ENCODE measurements at regions not wholly inside any gene's neighbourhood (a gene's known extent, or its start where the extent isn't known, plus 50 kb on each side); places are given as distances from the start of the nearest gene placed in this dataset.

GRCh38 chr12:91603060-91603459, 420.4 kb upstream of the DCN start:
- Histone ChIP-seq H3K36me3 (ENCODE audit: control insufficient read depth, insufficient read depth, low read length) (no peaks in the 10 kb centered on the region), H3K27me3 (ENCODE audit: control insufficient read depth, insufficient read depth, low read length) (no peaks in the 10 kb centered on the region), H3K9me3 (ENCODE audit: control insufficient read depth, insufficient read depth, low read depth, low read length) (no peaks in the 10 kb centered on the region), H3K4me3 (ENCODE audit: low read depth in 2 of 2, low read length in 2 of 2) (no peak overlapping the region), H3K4me1 (ENCODE audit: control insufficient read depth, insufficient read depth, low read length) (no peaks in the 10 kb centered on the region), H3K27ac (ENCODE audit: low read length) (no peak overlapping the region)
- POLR2A ChIA-PET: no interaction called here
- ATAC-seq (no peak), DNase-seq (ENCODE audit: low read depth, low spot score) (no peak)
- BruUV-seq (replicated peaks): no TSS peak
- in situ Hi-C loops (cut with HindIII; ENCODE audit: low pct_unique_long_range_greater_than_20kb, low sequenced_read_pairs) (no loop called here), intact Hi-C loops (cut with micrococcal nuclease; ENCODE audit: unreplicated experiment) (no loop called here)
- TF ChIP-seq TCF7L2 (IDR thresholded peaks at IDR 0.05; ENCODE audit: low read depth, low read length) (no peak), SIN3A (IDR thresholded peaks at IDR 0.05; ENCODE audit: borderline replicate concordance, insufficient read depth, low read depth, low read length) (no peak), REST (IDR thresholded peaks at IDR 0.05; ENCODE audit: insufficient read depth in 1 of 2, low read depth in 2 of 2, low read length in 1 of 2) (no peak), POLR2AphosphoS5 (IDR thresholded peaks at IDR 0.05; ENCODE audit: low read depth, low read length) (no peak)
- TF ChIP-seq, protein P1, sequence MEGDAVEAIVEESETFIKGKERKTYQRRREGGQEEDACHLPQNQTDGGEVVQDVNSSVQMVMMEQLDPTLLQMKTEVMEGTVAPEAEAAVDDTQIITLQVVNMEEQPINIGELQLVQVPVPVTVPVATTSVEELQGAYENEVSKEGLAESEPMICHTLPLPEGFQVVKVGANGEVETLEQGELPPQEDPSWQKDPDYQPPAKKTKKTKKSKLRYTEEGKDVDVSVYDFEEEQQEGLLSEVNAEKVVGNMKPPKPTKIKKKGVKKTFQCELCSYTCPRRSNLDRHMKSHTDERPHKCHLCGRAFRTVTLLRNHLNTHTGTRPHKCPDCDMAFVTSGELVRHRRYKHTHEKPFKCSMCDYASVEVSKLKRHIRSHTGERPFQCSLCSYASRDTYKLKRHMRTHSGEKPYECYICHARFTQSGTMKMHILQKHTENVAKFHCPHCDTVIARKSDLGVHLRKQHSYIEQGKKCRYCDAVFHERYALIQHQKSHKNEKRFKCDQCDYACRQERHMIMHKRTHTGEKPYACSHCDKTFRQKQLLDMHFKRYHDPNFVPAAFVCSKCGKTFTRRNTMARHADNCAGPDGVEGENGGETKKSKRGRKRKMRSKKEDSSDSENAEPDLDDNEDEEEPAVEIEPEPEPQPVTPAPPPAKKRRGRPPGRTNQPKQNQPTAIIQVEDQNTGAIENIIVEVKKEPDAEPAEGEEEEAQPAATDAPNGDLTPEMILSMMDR (IDR thresholded peaks at IDR 0.05): no peak
- CTCF ChIA-PET: interaction anchor here (0.6 kb wide), 1 partner anchor 541 kb away, joined by 4 read pairs; no protein-coding TSS in a partner anchor

- H3K9me3 ChIP-seq (ENCODE audit: control insufficient read depth, insufficient read depth, low read depth, low read length): no peaks in the 10 kb centered on the region
- no peak overlapping the region for H3K27ac ChIP-seq (ENCODE audit: low read length)
- intact Hi-C loops (cut with micrococcal nuclease; ENCODE audit: unreplicated experiment): no loop called here
- DNase-seq (ENCODE audit: low read depth, low spot score) (no peak), ATAC-seq (no peak)
- H3K4me3 ChIP-seq (ENCODE audit: low read depth in 2 of 2, low read length in 2 of 2): no peak overlapping the region
- ChIA-PET POLR2A (no interaction called here), CTCF (no interaction called here)
- in situ Hi-C loops (cut with HindIII; ENCODE audit: low pct_unique_long_range_greater_than_20kb, low sequenced_read_pairs): no loop called here
- H3K36me3 ChIP-seq (ENCODE audit: control insufficient read depth, insufficient read depth, low read length): no peaks in the 10 kb centered on the region
- H3K27me3 ChIP-seq (ENCODE audit: control insufficient read depth, insufficient read depth, low read length): no peaks in the 10 kb centered on the region
- no TSS peak for BruUV-seq (replicated peaks)
- TF ChIP-seq REST (IDR thresholded peaks at IDR 0.05; ENCODE audit: insufficient read depth in 1 of 2, low read depth in 2 of 2, low read length in 1 of 2): no peak
- no peak for TF ChIP-seq TCF7L2 (IDR thresholded peaks at IDR 0.05; ENCODE audit: low read depth, low read length)
- TF ChIP-seq POLR2AphosphoS5 (IDR thresholded peaks at IDR 0.05; ENCODE audit: low read depth, low read length): no peak
- no peak for TF ChIP-seq SIN3A (IDR thresholded peaks at IDR 0.05; ENCODE audit: borderline replicate concordance, insufficient read depth, low read depth, low read length)
- TF ChIP-seq, protein P1 (IDR thresholded peaks at IDR 0.05): no peak
- H3K4me1 ChIP-seq (ENCODE audit: control insufficient read depth, insufficient read depth, low read length): no peaks in the 10 kb centered on the region
Observed at GRCh38 chr12:91601054-91601453, 418.4 kb upstream of the DCN start.
